ENCODE measurements at regions not wholly inside any gene's neighbourhood (a gene's known extent, or its start where the extent isn't known, plus 50 kb on each side); places are given as distances from the start of the nearest gene placed in this dataset.
"Not testable (repeated sequence)": the region's sequence is repeated elsewhere in the genome, so short reads cannot be mapped to it uniquely, and the experiment has no call there.

- H3K27ac Mint-ChIP-seq, H3K4me3 Mint-ChIP-seq, H3K9me3 Mint-ChIP-seq: not testable (repeated sequence)
These were observed 275.0 kb upstream of the PDE3A start for GRCh38 chr12:20093190-20093810.

GRCh38 chr12:20096430-20096829 is 271.9 kb upstream of the PDE3A start:
- Mint-ChIP-seq H3K4me3 (no peak overlapping the region), H3K9me3 (no peaks in the 10 kb centered on the region), H3K4me1 (ENCODE audit: low read depth) (no peaks in the 10 kb centered on the region), H3K27me3 (no peaks in the 10 kb centered on the region), H3K36me3 (ENCODE audit: low read depth) (no peaks in the 10 kb centered on the region), H3K27ac (no peak overlapping the region)

More at GRCh38 chr12:20093190-20093810, 275.0 kb upstream of the PDE3A start:
- not testable (repeated sequence) for H3K27me3 Mint-ChIP-seq; H3K36me3 Mint-ChIP-seq (ENCODE audit: low read depth); H3K4me1 Mint-ChIP-seq (ENCODE audit: low read depth)

- H3K9me3 Mint-ChIP-seq, result no peaks in the 10 kb centered on the region
- H3K36me3 Mint-ChIP-seq (ENCODE audit: low read depth), result no peaks in the 10 kb centered on the region
- no peaks in the 10 kb centered on the region for H3K4me1 Mint-ChIP-seq (ENCODE audit: low read depth)
- H3K27ac Mint-ChIP-seq, result no peak overlapping the region
- H3K27me3 Mint-ChIP-seq, result no peaks in the 10 kb centered on the region
- no peak overlapping the region for H3K4me3 Mint-ChIP-seq
These were observed 270.7 kb upstream of the PDE3A start for GRCh38 chr12:20097626-20098025.

- no peaks in the 10 kb centered on the region for H3K4me1 Mint-ChIP-seq (ENCODE audit: low read depth)
- no peaks in the 10 kb centered on the region for H3K9me3 Mint-ChIP-seq
- H3K36me3 Mint-ChIP-seq (ENCODE audit: low read depth), result no peaks in the 10 kb centered on the region
- no peaks in the 10 kb centered on the region for H3K27me3 Mint-ChIP-seq
- H3K4me3 Mint-ChIP-seq, result no peak overlapping the region
- no peak overlapping the region for H3K27ac Mint-ChIP-seq
These were observed 268.7 kb upstream of the PDE3A start for GRCh38 chr12:20099395-20100183.

- Mint-ChIP-seq H3K27me3 (no peaks in the 10 kb centered on the region), H3K27ac (no peak overlapping the region), H3K4me1 (ENCODE audit: low read depth) (no peaks in the 10 kb centered on the region), H3K4me3 (no peak overlapping the region), H3K36me3 (ENCODE audit: low read depth) (no peaks in the 10 kb centered on the region), H3K9me3 (no peaks in the 10 kb centered on the region)
These were observed 267.3 kb upstream of the PDE3A start for GRCh38 chr12:20101046-20101445.

GRCh38 chr12:20105943-20106342 is 262.4 kb upstream of the PDE3A start:
- no peak overlapping the region for H3K27ac Mint-ChIP-seq
- H3K4me1 Mint-ChIP-seq (ENCODE audit: low read depth), result no peaks in the 10 kb centered on the region
- H3K4me3 Mint-ChIP-seq, result no peak overlapping the region
- H3K9me3 Mint-ChIP-seq, result no peaks in the 10 kb centered on the region
- H3K27me3 Mint-ChIP-seq, result no peaks in the 10 kb centered on the region
- no peaks in the 10 kb centered on the region for H3K36me3 Mint-ChIP-seq (ENCODE audit: low read depth)

- Mint-ChIP-seq H3K9me3 (peaks cover 3% of the 10 kb centered on the region), H3K27ac (no peak overlapping the region), H3K27me3 (no peaks in the 10 kb centered on the region), H3K4me1 (ENCODE audit: low read depth) (no peaks in the 10 kb centered on the region), H3K36me3 (ENCODE audit: low read depth) (no peaks in the 10 kb centered on the region), H3K4me3 (no peak overlapping the region)
These were observed 258.7 kb upstream of the PDE3A start for GRCh38 chr12:20109676-20110075.

GRCh38 chr12:20115371-20115770 is 253.0 kb upstream of the PDE3A start:
- H3K4me1 Mint-ChIP-seq (ENCODE audit: low read depth); H3K27me3 Mint-ChIP-seq; H3K4me3 Mint-ChIP-seq; H3K36me3 Mint-ChIP-seq (ENCODE audit: low read depth); H3K27ac Mint-ChIP-seq: not testable (repeated sequence)
- peaks cover 10% of the 10 kb centered on the region for H3K9me3 Mint-ChIP-seq

GRCh38 chr12:20119596-20120402 is 248.5 kb upstream of the PDE3A start:
- H3K27ac Mint-ChIP-seq, result no peak overlapping the region
- H3K4me1 Mint-ChIP-seq (ENCODE audit: low read depth), result no peaks in the 10 kb centered on the region
- H3K4me3 Mint-ChIP-seq, result no peak overlapping the region
- no peaks in the 10 kb centered on the region for H3K36me3 Mint-ChIP-seq (ENCODE audit: low read depth)
- H3K9me3 Mint-ChIP-seq, result peaks cover 7% of the 10 kb centered on the region
- no peaks in the 10 kb centered on the region for H3K27me3 Mint-ChIP-seq

GRCh38 chr12:20120403-20120725 is 248.0 kb upstream of the PDE3A start:
- no peaks in the 10 kb centered on the region for H3K36me3 Mint-ChIP-seq (ENCODE audit: low read depth)
- peaks cover 7% of the 10 kb centered on the region for H3K9me3 Mint-ChIP-seq
- H3K27me3 Mint-ChIP-seq, result no peaks in the 10 kb centered on the region

GRCh38 chr12:20122274-20122673 is 246.1 kb upstream of the PDE3A start:
- Mint-ChIP-seq H3K4me1 (ENCODE audit: low read depth) (no peaks in the 10 kb centered on the region), H3K36me3 (ENCODE audit: low read depth) (no peaks in the 10 kb centered on the region)

More at GRCh38 chr12:20120403-20120725, 248.0 kb upstream of the PDE3A start:
- Mint-ChIP-seq H3K27ac (no peak overlapping the region), H3K4me3 (no peak overlapping the region), H3K4me1 (ENCODE audit: low read depth) (no peaks in the 10 kb centered on the region)

GRCh38 chr12:20123465-20123864 is 244.9 kb upstream of the PDE3A start:
- Mint-ChIP-seq H3K36me3 (ENCODE audit: low read depth) (no peaks in the 10 kb centered on the region), H3K4me1 (ENCODE audit: low read depth) (no peaks in the 10 kb centered on the region), H3K9me3 (no peaks in the 10 kb centered on the region), H3K27ac (no peak overlapping the region), H3K4me3 (no peak overlapping the region), H3K27me3 (no peaks in the 10 kb centered on the region)

More at GRCh38 chr12:20122274-20122673, 246.1 kb upstream of the PDE3A start:
- H3K27me3 Mint-ChIP-seq, result no peaks in the 10 kb centered on the region
- H3K9me3 Mint-ChIP-seq, result peaks cover 7% of the 10 kb centered on the region
- H3K27ac Mint-ChIP-seq, result no peak overlapping the region
- H3K4me3 Mint-ChIP-seq, result no peak overlapping the region

GRCh38 chr12:20125276-20125798 is 243.0 kb upstream of the PDE3A start:
- no peaks in the 10 kb centered on the region for H3K9me3 Mint-ChIP-seq
- H3K27me3 Mint-ChIP-seq, result no peaks in the 10 kb centered on the region
- no peaks in the 10 kb centered on the region for H3K36me3 Mint-ChIP-seq (ENCODE audit: low read depth)
- no peak overlapping the region for H3K27ac Mint-ChIP-seq
- H3K4me1 Mint-ChIP-seq (ENCODE audit: low read depth), result no peaks in the 10 kb centered on the region
- H3K4me3 Mint-ChIP-seq, result no peak overlapping the region

- no peak overlapping the region for H3K27ac Mint-ChIP-seq
- H3K27me3 Mint-ChIP-seq, result no peaks in the 10 kb centered on the region
- no peaks in the 10 kb centered on the region for H3K4me1 Mint-ChIP-seq (ENCODE audit: low read depth)
- no peaks in the 10 kb centered on the region for H3K9me3 Mint-ChIP-seq
- no peaks in the 10 kb centered on the region for H3K36me3 Mint-ChIP-seq (ENCODE audit: low read depth)
- H3K4me3 Mint-ChIP-seq, result no peak overlapping the region
These were observed 241.7 kb upstream of the PDE3A start for GRCh38 chr12:20126601-20127000.

GRCh38 chr12:20127413-20127812 is 240.9 kb upstream of the PDE3A start:
- Mint-ChIP-seq H3K27me3 (no peaks in the 10 kb centered on the region), H3K4me3 (no peak overlapping the region), H3K27ac (no peak overlapping the region), H3K4me1 (ENCODE audit: low read depth) (no peaks in the 10 kb centered on the region), H3K36me3 (ENCODE audit: low read depth) (no peaks in the 10 kb centered on the region), H3K9me3 (no peaks in the 10 kb centered on the region)

Measured in stimulated activated naive CD8-positive, alpha-beta T cell treated with anti-CD3 and anti-CD28 coated beads, Interleukin-15, Interleukin-2, amounts not matched to agents 100 ng/mL and 50 ng/mL, for 24 hours (primary cell).